H9 (cell line): ENCODE measurements at regions not wholly inside any gene's neighbourhood (a gene's known extent, or its start where the extent isn't known, plus 50 kb on each side); places are given as distances from the start of the nearest gene placed in this dataset.

Source experiments
- DNase-seq: peaks from one replicate; pipeline ENCODE4 v3.0.0-alpha.2; 2017
- H2AFZ ChIP-seq: one replicate; pipeline ENCODE4 v1.6.1; 2013; ENCODE audit warnings: mild to moderate bottlenecking, low read length, control low read depth, moderate library complexity
- H2AK5ac ChIP-seq: 2 replicates; pipeline ENCODE4 v1.6.1; 2013; ENCODE audit warnings: low read length, control low read depth, mixed read lengths; ENCODE audit not compliant: insufficient read length
- H2BK120ac ChIP-seq: one replicate; pipeline ENCODE4 v1.6.1; 2013; ENCODE audit warnings: low read depth, mild to moderate bottlenecking, low read length, control low read depth, inconsistent platforms; ENCODE audit not compliant: poor library complexity, severe bottlenecking
- H2BK12ac ChIP-seq: 2 replicates; pipeline ENCODE4 v1.6.1; 2013; ENCODE audit warnings: low read length, control low read depth, mixed read lengths, low read depth; ENCODE audit not compliant: insufficient read length
- H2BK15ac ChIP-seq: 2 replicates; pipeline ENCODE4 v1.6.1; 2013; ENCODE audit warnings: low read depth, low read length, control low read depth
- H2BK20ac ChIP-seq: one replicate; pipeline ENCODE4 v1.6.1; 2013; ENCODE audit warnings: low read depth, mild to moderate bottlenecking, low read length, control low read depth, inconsistent platforms; ENCODE audit not compliant: poor library complexity, severe bottlenecking
- H2BK5ac ChIP-seq: 2 replicates; pipeline ENCODE4 v1.6.1; 2013; ENCODE audit warnings: low read length, control low read depth, mixed read lengths; ENCODE audit not compliant: insufficient read length
- H3K14ac ChIP-seq: 2 replicates; pipeline ENCODE4 v1.6.1; 2013; ENCODE audit warnings: low read length, control low read depth; ENCODE audit not compliant: insufficient read depth
- H3K18ac ChIP-seq: 2 replicates; pipeline ENCODE4 v1.6.1; 2013; ENCODE audit warnings: low read depth, mild to moderate bottlenecking, mixed read lengths, low read length, control low read depth; ENCODE audit not compliant: insufficient read length
- H3K23ac ChIP-seq: 2 replicates; pipeline ENCODE4 v1.6.1; 2013; ENCODE audit warnings: low read length, control low read depth, mixed read lengths, low read depth; ENCODE audit not compliant: insufficient read length
- H3K23me2 ChIP-seq: 2 replicates; pipeline ENCODE4 v1.6.1; 2013; ENCODE audit warnings: low read depth, mild to moderate bottlenecking, mixed read lengths, low read length, control low read depth; ENCODE audit not compliant: insufficient read length, poor library complexity, severe bottlenecking
- H3K27ac ChIP-seq: 2 replicates; pipeline ENCODE4 v1.5.1; 2013; ENCODE audit warnings: low read length, control low read depth, mixed read lengths, low read depth; ENCODE audit not compliant: insufficient read length
- H3K27me3 ChIP-seq: 2 replicates; pipeline ENCODE4 v1.6.1; 2013; ENCODE audit warnings: low read length, control low read depth, inconsistent platforms; ENCODE audit not compliant: insufficient read depth
- H3K4ac ChIP-seq: 2 replicates; pipeline ENCODE4 v1.6.1; 2013; ENCODE audit warnings: low read depth, mild to moderate bottlenecking, control low read depth, inconsistent platforms, low read length, moderate library complexity
- H3K4me1 ChIP-seq: 2 replicates; pipeline ENCODE4 v1.6.1; 2013; ENCODE audit warnings: low read length, control low read depth, inconsistent platforms; ENCODE audit not compliant: insufficient read depth
- H3K4me2 ChIP-seq: 2 replicates; pipeline ENCODE4 v1.6.1; 2013; ENCODE audit warnings: low read length, control low read depth, mixed read lengths; ENCODE audit not compliant: insufficient read length, insufficient read depth
- H3K56ac ChIP-seq: 2 replicates; pipeline ENCODE4 v1.6.1; 2013; ENCODE audit warnings: low read depth, mild to moderate bottlenecking, mixed read lengths, low read length, control low read depth; ENCODE audit not compliant: insufficient read length
- H3K79me1 ChIP-seq: 2 replicates; pipeline ENCODE4 v1.6.1; 2013; ENCODE audit warnings: low read depth, mild to moderate bottlenecking, moderate library complexity, low read length, control low read depth, inconsistent platforms; ENCODE audit not compliant: insufficient read depth, poor library complexity, severe bottlenecking
- H3K79me2 ChIP-seq: 2 replicates; pipeline ENCODE4 v1.6.1; 2013; ENCODE audit warnings: low read length, control low read depth, inconsistent platforms; ENCODE audit not compliant: insufficient read depth
- H3K9ac ChIP-seq: 2 replicates; pipeline ENCODE4 v1.6.1; 2013; ENCODE audit warnings: low read length, control low read depth, mixed read lengths; ENCODE audit not compliant: insufficient read length; ENCODE audit errors: extremely low read depth
- H3K9me3 ChIP-seq: one replicate; pipeline ENCODE4 v1.6.1; 2013; ENCODE audit warnings: low read depth, low read length, inconsistent platforms; ENCODE audit not compliant: control insufficient read depth
- H3T11ph ChIP-seq: one replicate; pipeline ENCODE4 v1.6.1; 2013; ENCODE audit warnings: mild to moderate bottlenecking, low read length, control low read depth, inconsistent platforms
- H4K20me1 ChIP-seq: one replicate; pipeline ENCODE4 v1.6.1; 2013; ENCODE audit not compliant: control insufficient read depth, insufficient read length, insufficient read depth
- H4K5ac ChIP-seq: 2 replicates; pipeline ENCODE4 v1.6.1; 2013; ENCODE audit warnings: low read depth, mild to moderate bottlenecking, mixed read lengths, low read length, control low read depth; ENCODE audit not compliant: insufficient read length
- H4K8ac ChIP-seq: replicated peaks from 2 replicates; pipeline ENCODE4 v1.6.1; 2013; ENCODE audit warnings: low read length, control low read depth, mixed read lengths, low read depth; ENCODE audit not compliant: insufficient read length
- H4K91ac ChIP-seq: 2 replicates; pipeline ENCODE4 v1.6.1; 2013; ENCODE audit warnings: low read depth, mild to moderate bottlenecking, moderate library complexity, mixed read lengths, low read length, control low read depth; ENCODE audit not compliant: insufficient read length
- H3K27ac Mint-ChIP-seq, 3 experiments: 2 replicates in 2 of 3; 3 replicates in 1 of 3; pipeline ENCODE4 v1.8.0; 2020 to 2021; ENCODE audit warnings: mixed read lengths in 3 of 3, mild to moderate bottlenecking in 1 of 3, moderate library complexity in 1 of 3
- H3K27me3 Mint-ChIP-seq: 2 replicates; pipeline ENCODE4 v1.8.0; 2021; ENCODE audit warnings: low read depth, mild to moderate bottlenecking, moderate library complexity, mixed read lengths
- H3K36me3 Mint-ChIP-seq, 3 experiments: 2 replicates in 2 of 3; 3 replicates in 1 of 3; pipeline ENCODE4 v1.8.0; 2020 to 2021; ENCODE audit warnings: low read depth in 3 of 3, mixed read lengths in 3 of 3; ENCODE audit not compliant: insufficient read depth in 1 of 3
- H3K4me1 Mint-ChIP-seq, 2 experiments: 2 replicates each; pipeline ENCODE4 v1.8.0; 2020; ENCODE audit warnings: mixed read lengths in 2 of 2
- H3K4me3 Mint-ChIP-seq, 2 experiments: 2 replicates in 1 of 2; 3 replicates in 1 of 2; pipeline ENCODE4 v1.8.0; 2020 to 2021; ENCODE audit warnings: mild to moderate bottlenecking in 2 of 2, mixed read lengths in 2 of 2, moderate library complexity in 1 of 2
- H3K9me3 Mint-ChIP-seq, 2 experiments: 2 replicates in 1 of 2; 3 replicates in 1 of 2; pipeline ENCODE4 v1.8.0; 2020; ENCODE audit warnings: mild to moderate bottlenecking in 2 of 2, mixed read lengths in 2 of 2, moderate library complexity in 1 of 2
- CTCF ChIP-seq: fragments of 200-600 bp; sonication (generic); conservative IDR thresholded peaks from 3 replicates; pipeline ENCODE4 v1.8.0; 2021; ENCODE audit warnings: antibody characterized with exemption, mild to moderate bottlenecking
- WGBS: extraction: QIAGEN DNeasy Blood & Tissue Kit; methylation state at CpG from one replicate; pipeline ENCODE4 v1.1.7; 2013; ENCODE audit warnings: missing lambda C conversion rate, low lambda C conversion rate, mixed read lengths; ENCODE audit not compliant: insufficient read length; ENCODE audit errors: extremely low coverage; 5-methylcytosine and 5-hydroxymethylcytosine counted together

GRCh38 chr13:31670831-31671617 lies 68.3 kb upstream of the RXFP2 start:
- H3K23me2 ChIP-seq, result no peaks in the 10 kb centered on the region
- no peak overlapping the region for H2AK5ac ChIP-seq
- H3K27ac Mint-ChIP-seq, result no peak overlapping the region
- H3K18ac ChIP-seq, result no peak overlapping the region
- no peak overlapping the region for H2BK120ac ChIP-seq
- WGBS, result no CpG with 5 or more reads among the region's 1 CpG
- no peak overlapping the region for H3K4me3 Mint-ChIP-seq
- H3K56ac ChIP-seq, result no peak overlapping the region
- H3K9me3 Mint-ChIP-seq, result peaks cover 25 to 30% of the 10 kb centered on the region in 2 experiments
- no peaks in the 10 kb centered on the region for H3K27me3 Mint-ChIP-seq
- no peaks in the 10 kb centered on the region for H3K4me1 ChIP-seq
- H3K23ac ChIP-seq, result no peak overlapping the region
- H3K27me3 ChIP-seq, result no peaks in the 10 kb centered on the region
- H4K5ac ChIP-seq, result no peak overlapping the region
- no peak overlapping the region for H4K91ac ChIP-seq
- no peak overlapping the region for H3K14ac ChIP-seq
- no peak overlapping the region for H3T11ph ChIP-seq
- 0 out of 4 replicates have a peak, but pooled peaks cover 0 to 7% of the 10 kb centered on the region in 2 experiments for H3K4me1 Mint-ChIP-seq
- peaks cover 19 to 45% (median 19%) of the 10 kb centered on the region in 3 experiments for H3K36me3 Mint-ChIP-seq
- H3K9me3 ChIP-seq, result no peaks in the 10 kb centered on the region
- no peak overlapping the region for H3K9ac ChIP-seq
- H4K20me1 ChIP-seq, result peaks cover 2% of the 10 kb centered on the region
- H2AFZ ChIP-seq, result no peak overlapping the region
- no peak for TF ChIP-seq CTCF
- DNase-seq, result no peak
- H3K27ac ChIP-seq, result no peak overlapping the region
- H2BK15ac ChIP-seq, result no peak overlapping the region
- H3K79me2 ChIP-seq, result no peaks in the 10 kb centered on the region
- no peak overlapping the region for H3K4ac ChIP-seq
- no peak overlapping the region for H2BK5ac ChIP-seq
- no peak overlapping the region for H4K8ac ChIP-seq
- H2BK12ac ChIP-seq, result no peak overlapping the region
- no peaks in the 10 kb centered on the region for H3K79me1 ChIP-seq
- H3K4me2 ChIP-seq, result no peak overlapping the region
- H2BK20ac ChIP-seq, result no peak overlapping the region
